ENCODE measurements at regions not wholly inside any gene's neighbourhood (a gene's known extent, or its start where the extent isn't known, plus 50 kb on each side); places are given as distances from the start of the nearest gene placed in this dataset.
A peak's percentile ranks its signal among the peaks of the same experiment; 100 is the strongest.

DNA sequence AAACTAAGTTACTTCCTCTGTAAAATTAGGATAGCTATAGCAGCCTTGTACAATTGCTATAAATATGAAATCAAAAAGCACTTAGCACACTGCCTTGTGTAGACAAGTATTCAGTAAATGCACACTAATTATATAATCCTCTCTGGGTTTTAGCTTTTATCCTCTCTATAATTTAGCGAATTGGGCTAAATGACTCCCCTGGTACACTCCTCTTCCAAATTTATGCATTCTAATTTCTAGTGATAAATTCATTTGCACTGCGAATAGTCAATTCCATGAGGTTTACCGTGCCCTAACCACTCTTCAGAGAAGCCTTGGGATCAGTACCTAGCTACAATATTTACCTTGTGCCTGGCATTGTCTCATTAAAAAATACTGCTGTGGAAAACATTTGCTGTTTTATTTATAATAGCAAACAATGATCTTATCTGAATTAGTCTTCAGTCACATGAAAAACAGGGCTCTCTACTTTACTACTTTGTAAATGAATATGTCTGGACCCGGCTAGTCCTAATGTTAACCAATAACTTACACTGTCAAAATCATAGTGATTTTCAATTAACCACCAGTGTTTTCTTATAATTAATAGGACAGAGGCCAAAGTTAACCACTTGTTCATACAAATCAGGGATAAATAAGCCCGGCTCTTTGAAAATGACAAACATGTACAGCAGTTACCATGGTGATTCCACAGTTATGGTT, 577.9 kb downstream of the IPMK start:
- TF ChIP-seq CTCF (IDR thresholded peaks at IDR 0.05; ENCODE audit: low read depth, low read length) = no peak
- in situ Hi-C loops (cut with HindIII; ENCODE audit: low sequenced_read_pairs) = no loop called here
- DNase-seq (ENCODE audit: low read depth, low spot score) = no peak
- H3K4me3 ChIP-seq (ENCODE audit: low read depth, low read length) = no peak overlapping the region

DNA sequence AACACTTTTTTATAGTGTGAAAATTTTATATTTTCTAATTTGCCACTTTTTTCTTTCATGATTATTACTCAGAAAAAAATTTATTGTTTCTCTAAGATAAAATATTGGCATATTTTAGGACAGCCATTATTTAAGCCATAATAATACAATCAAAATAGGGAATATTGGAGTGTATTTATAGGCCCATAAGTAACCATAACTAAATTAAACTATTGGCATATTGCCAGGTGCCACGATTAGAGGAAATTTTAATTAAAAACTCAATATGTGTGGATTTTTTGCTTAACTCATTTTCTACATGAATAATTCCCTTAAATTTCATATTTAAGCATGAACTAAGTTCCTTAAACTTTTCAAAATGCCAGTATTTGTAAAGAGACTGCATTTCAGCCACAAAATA, 587.8 kb downstream of the IPMK start:
- no peak overlapping the region for H3K4me3 ChIP-seq (ENCODE audit: low read depth, low read length)
- no peak for DNase-seq (ENCODE audit: low read depth, low spot score)
- no peak for TF ChIP-seq CTCF (IDR thresholded peaks at IDR 0.05; ENCODE audit: low read depth, low read length)
- in situ Hi-C loops (cut with HindIII; ENCODE audit: low sequenced_read_pairs) = no loop called here

GRCh38 chr10:57675125-57675524, 592.6 kb downstream of the IPMK start:
- TF ChIP-seq CTCF (IDR thresholded peaks at IDR 0.05; ENCODE audit: low read depth, low read length) = no peak
- H3K4me3 ChIP-seq (ENCODE audit: low read depth, low read length) = no peak overlapping the region
- in situ Hi-C loops (cut with HindIII; ENCODE audit: low sequenced_read_pairs) = no loop called here
- no peak for DNase-seq (ENCODE audit: low read depth, low spot score)

GRCh38 chr10:57673446-57673960, 594.2 kb downstream of the IPMK start:
- no peak for DNase-seq (ENCODE audit: low read depth, low spot score)
- in situ Hi-C loops (cut with HindIII; ENCODE audit: low sequenced_read_pairs) = no loop called here
- no peak for TF ChIP-seq CTCF (IDR thresholded peaks at IDR 0.05; ENCODE audit: low read depth, low read length)
- no peak overlapping the region for H3K4me3 ChIP-seq (ENCODE audit: low read depth, low read length)

- no peak overlapping the region for H3K4me3 ChIP-seq (ENCODE audit: low read depth, low read length)
- peak; percentile 4 for DNase-seq (ENCODE audit: low read depth, low spot score)
- no peak for TF ChIP-seq CTCF (IDR thresholded peaks at IDR 0.05; ENCODE audit: low read depth, low read length)
- in situ Hi-C loops (cut with HindIII; ENCODE audit: low sequenced_read_pairs) = no loop called here
Observed at GRCh38 chr10:57664815-57665214, 602.9 kb downstream of the IPMK start.

- in situ Hi-C loops (cut with HindIII; ENCODE audit: low sequenced_read_pairs) = no loop called here
- H3K4me3 ChIP-seq (ENCODE audit: low read depth, low read length) = no peak overlapping the region
- no peak for DNase-seq (ENCODE audit: low read depth, low spot score)
- no peak for TF ChIP-seq CTCF (IDR thresholded peaks at IDR 0.05; ENCODE audit: low read depth, low read length)
Observed at GRCh38 chr10:57663401-57663800, 604.3 kb downstream of the IPMK start.

Measured in astrocyte of the spinal cord (primary cell).